ENCODE measurements at regions not wholly inside any gene's neighbourhood (a gene's known extent, or its start where the extent isn't known, plus 50 kb on each side); places are given as distances from the start of the nearest gene placed in this dataset.

GRCh38 chr10:105868935-105869334 is 1227.8 kb downstream of the SORCS3 start:
- Histone ChIP-seq H3K36me3 (no peaks in the 10 kb centered on the region), H3K4me1 (ENCODE audit: low read depth) (no peaks in the 10 kb centered on the region), H3K27me3 (no peaks in the 10 kb centered on the region), H3K9me3 (ENCODE audit: low read depth) (no peaks in the 10 kb centered on the region), H3K27ac (no peak overlapping the region), H3K4me3 (no peak overlapping the region)
- no peak for DNase-seq (ENCODE audit: low read depth in 1 of 2, low spot score in 1 of 2)
- TF ChIP-seq CTCF (IDR thresholded peaks at IDR 0.05; ENCODE audit: low read depth, low read length) = no peak

GRCh38 chr10:105864854-105865253 is 1223.8 kb downstream of the SORCS3 start:
- no peak for DNase-seq (ENCODE audit: low read depth in 1 of 2, low spot score in 1 of 2)
- no peak overlapping the region for H3K4me3 ChIP-seq
- no peak for TF ChIP-seq CTCF (IDR thresholded peaks at IDR 0.05; ENCODE audit: low read depth, low read length)
- H3K36me3 ChIP-seq = no peaks in the 10 kb centered on the region
- no peaks in the 10 kb centered on the region for H3K9me3 ChIP-seq (ENCODE audit: low read depth)
- H3K27me3 ChIP-seq = no peaks in the 10 kb centered on the region
- H3K27ac ChIP-seq = no peak overlapping the region
- no peaks in the 10 kb centered on the region for H3K4me1 ChIP-seq (ENCODE audit: low read depth)

DNA sequence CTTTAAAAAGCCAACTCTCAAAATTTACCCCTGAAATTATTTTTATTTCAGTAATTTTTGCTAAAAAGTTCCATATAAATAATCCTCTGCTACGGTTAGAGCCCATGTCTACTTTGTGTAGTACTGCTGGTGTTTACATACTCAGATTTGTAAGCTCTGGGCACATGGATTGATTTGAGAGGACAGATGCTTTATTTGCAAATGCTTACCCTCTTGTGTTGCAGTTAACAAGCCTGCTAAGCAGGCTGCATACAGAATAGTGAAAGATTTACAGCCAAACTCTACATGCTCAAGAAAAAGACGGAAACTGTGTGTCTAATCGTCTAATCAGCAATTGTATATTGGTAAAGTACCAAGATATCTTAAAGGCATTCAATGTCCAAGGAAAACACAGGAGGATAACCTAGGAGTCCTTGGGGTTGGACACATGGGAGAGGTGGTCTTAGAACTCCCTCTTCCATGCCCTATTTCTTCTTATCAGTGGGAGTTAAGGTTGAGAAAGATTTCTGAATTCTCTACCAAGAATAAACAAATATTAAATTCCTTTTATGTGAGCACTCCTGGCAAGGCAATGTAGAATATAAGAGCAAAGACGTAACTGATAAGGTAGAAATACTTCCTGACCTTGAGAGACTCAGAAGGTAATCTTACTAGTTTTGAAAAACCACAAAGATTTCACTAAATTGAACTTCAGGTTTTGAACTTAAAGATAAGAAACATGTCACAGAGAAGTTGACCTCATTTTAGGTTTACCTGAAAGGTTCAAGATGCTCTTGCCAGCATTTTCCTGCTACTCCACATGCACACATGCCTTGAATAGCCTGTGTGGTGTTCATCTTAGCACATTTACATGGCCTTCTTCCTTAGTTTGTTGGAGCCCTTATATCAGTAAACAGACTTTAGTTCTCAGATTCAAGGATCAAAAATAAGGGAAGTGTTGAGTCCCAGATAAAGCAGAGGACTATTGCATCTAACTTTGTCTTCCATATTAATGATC is 1216.5 kb downstream of the SORCS3 start:
- Histone ChIP-seq H3K4me1 (ENCODE audit: low read depth) (no peaks in the 10 kb centered on the region), H3K36me3 (no peaks in the 10 kb centered on the region), H3K27ac (no peak overlapping the region), H3K27me3 (no peaks in the 10 kb centered on the region), H3K9me3 (ENCODE audit: low read depth) (no peaks in the 10 kb centered on the region), H3K4me3 (no peak overlapping the region)
- no peak for TF ChIP-seq CTCF (IDR thresholded peaks at IDR 0.05; ENCODE audit: low read depth, low read length)
- DNase-seq (ENCODE audit: low read depth in 1 of 2, low spot score in 1 of 2) = no peak

DNA sequence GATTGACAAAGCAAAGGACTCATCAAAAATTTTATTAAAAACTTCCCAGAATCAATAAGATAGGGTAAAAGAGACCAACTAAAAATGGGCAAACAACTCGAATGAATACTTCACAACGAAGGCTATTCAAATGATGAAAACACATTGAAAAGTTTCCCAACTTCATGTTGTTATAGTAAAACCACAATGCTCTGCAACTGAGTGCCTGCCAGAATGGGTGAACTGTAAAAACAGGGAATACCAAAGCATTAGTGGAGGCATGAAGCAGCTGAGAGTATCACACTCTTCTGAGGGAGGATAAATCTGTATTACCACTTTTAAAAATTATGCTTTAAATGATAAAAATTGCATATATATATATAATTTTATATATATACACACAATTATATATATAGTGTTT is 1214.7 kb downstream of the SORCS3 start:
- no peak for TF ChIP-seq CTCF (IDR thresholded peaks at IDR 0.05; ENCODE audit: low read depth, low read length)
- H3K27me3 ChIP-seq = no peaks in the 10 kb centered on the region

GRCh38 chr10:105844676-105845570 is 1203.8 kb downstream of the SORCS3 start:
- Histone ChIP-seq H3K4me1 (ENCODE audit: low read depth) (no peaks in the 10 kb centered on the region), H3K4me3 (no peak overlapping the region), H3K27ac (no peak overlapping the region), H3K9me3 (ENCODE audit: low read depth) (no peaks in the 10 kb centered on the region), H3K36me3 (no peaks in the 10 kb centered on the region), H3K27me3 (no peaks in the 10 kb centered on the region)
- no peak for TF ChIP-seq CTCF (IDR thresholded peaks at IDR 0.05; ENCODE audit: low read depth, low read length)
- no peak for DNase-seq (ENCODE audit: low read depth in 1 of 2, low spot score in 1 of 2)

More for the DNA sequence above, 1214.7 kb downstream of the SORCS3 start:
- Histone ChIP-seq H3K36me3 (no peaks in the 10 kb centered on the region), H3K4me1 (ENCODE audit: low read depth) (no peaks in the 10 kb centered on the region), H3K9me3 (ENCODE audit: low read depth) (no peaks in the 10 kb centered on the region), H3K27ac (no peak overlapping the region), H3K4me3 (no peak overlapping the region)
- DNase-seq (ENCODE audit: low read depth in 1 of 2, low spot score in 1 of 2) = no peak
